Motor neuron (in vitro differentiated cells): ENCODE measurements at regions not wholly inside any gene's neighbourhood (a gene's known extent, or its start where the extent isn't known, plus 50 kb on each side); places are given as distances from the start of the nearest gene placed in this dataset.

ENCODE experiments used
- ATAC-seq, 8 experiments: fragments of 200-7000 bp; cut with Tn5 transposase; replicated peaks in 6 of 8; 2 replicates each; pipeline ENCODE4 v1.8.0; 2021; ENCODE audit warnings: mild to moderate bottlenecking in 8 of 8, moderate library complexity in 8 of 8
- H3K27ac ChIP-seq, 2 donors: fragments of 250-450 bp; sonication (Bioruptor Pico); 2 replicates each; pipeline ENCODE4 v1.9.0; 2021; ENCODE audit warnings: antibody characterized with exemption in 2 of 2, mild to moderate bottlenecking in 2 of 2, moderate library complexity in 1 of 2
- H3K4me1 ChIP-seq, 2 donors: fragments of 250-450 bp; sonication (Bioruptor Pico); replicated peaks in 1 of 2; 2 replicates each; pipeline ENCODE4 v1.6.1; 2021; ENCODE audit warnings: antibody characterized with exemption in 2 of 2, mild to moderate bottlenecking in 2 of 2, moderate library complexity in 1 of 2
- H3K4me3 ChIP-seq, 5 donors: fragments of 250-450 bp; sonication (Bioruptor Pico); 2 replicates each; pipeline ENCODE4 v1.9.0; 2021; ENCODE audit warnings: antibody characterized with exemption in 5 of 5, mild to moderate bottlenecking in 5 of 5, moderate library complexity in 4 of 5
- WGBS, 10 experiments: fragments of 450-650 bp; shearing (Covaris generic); methylation state at CpG; one replicate each; pipeline ENCODE4 v1.0.0; 2022; 5-methylcytosine and 5-hydroxymethylcytosine counted together
- in situ Hi-C, 9 experiments: fragments of 400-800 bp; cut with MboI; loops; one replicate each; pipeline ENCODE4 v1.15.0; 2021; ENCODE audit warnings: low sequenced_read_pairs in 9 of 9, low pct_unique_long_range_greater_than_20kb in 2 of 9; ENCODE audit not compliant: unreplicated experiment in 9 of 9

DNA sequence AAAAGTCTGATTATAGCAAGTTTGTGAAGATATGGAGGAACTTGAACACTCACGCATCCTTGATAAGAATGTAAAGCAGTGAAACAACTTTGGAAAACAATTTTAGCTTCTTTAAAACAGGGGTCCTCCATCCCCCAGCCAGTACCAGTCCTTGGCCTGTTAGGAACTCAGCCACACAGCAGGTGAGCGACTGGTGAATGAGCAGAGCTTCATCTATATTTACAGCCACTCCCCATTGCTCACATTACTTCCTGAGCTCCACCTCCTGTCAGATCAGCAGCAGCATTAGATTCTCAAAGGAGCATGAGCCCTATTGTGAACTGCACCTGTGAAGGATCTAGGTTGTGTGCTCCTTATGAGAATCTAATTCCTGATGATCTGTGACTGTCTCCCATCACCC is 530.3 kb upstream of the PRKX start:
- ATAC-seq: no peak
- no peak overlapping the region for H3K27ac ChIP-seq
- in situ Hi-C loops: no loop called here
- 0 to 100% (median 15%) methylated on average over 1 to 2 of the region's 2 CpGs; no CpG with 5 or more reads in 2 of the 10 experiments for WGBS, 10 experiments
- no peaks in the 10 kb centered on the region for H3K4me1 ChIP-seq
- H3K4me3 ChIP-seq: no peak overlapping the region

DNA sequence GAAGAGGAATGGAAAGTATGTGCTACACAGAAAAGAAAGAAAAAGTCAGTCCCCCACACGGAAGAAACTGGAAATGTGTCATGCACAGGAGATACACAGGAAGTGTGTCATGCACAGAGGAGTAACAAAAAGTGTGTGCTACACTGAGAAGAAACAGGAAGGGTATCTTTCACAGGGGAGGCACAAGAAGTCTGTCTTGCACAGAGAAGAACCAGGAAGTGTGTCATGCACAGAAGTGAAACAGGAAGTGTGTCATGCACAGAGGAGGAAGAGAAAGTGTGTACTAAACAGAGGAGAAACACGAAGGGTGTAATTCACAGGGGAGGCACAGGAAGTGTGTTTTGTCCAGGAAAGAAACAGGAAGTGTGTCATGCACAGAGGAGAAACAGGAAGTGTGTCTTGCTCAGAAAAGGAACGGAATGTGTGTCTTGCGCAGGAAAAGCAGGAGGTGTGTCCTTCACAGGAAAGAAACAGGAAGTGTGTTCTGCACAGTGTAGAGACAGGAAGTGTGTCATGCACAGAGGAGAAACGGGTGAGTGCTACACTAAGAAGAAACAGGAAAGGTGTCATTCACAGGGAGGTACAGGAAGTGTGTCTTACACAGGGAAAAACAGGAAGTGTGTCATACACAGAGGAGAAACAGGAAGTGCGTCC is 527.2 kb upstream of the PRKX start:
- no peaks in the 10 kb centered on the region for H3K4me1 ChIP-seq
- ATAC-seq: peak in 2 of 8 experiments; percentile 24 to 77
- 0 to 96% (median 69%) methylated on average over 2 to 5 of the region's 6 CpGs; no CpG with 5 or more reads in 2 of the 10 experiments for WGBS, 10 experiments

DNA sequence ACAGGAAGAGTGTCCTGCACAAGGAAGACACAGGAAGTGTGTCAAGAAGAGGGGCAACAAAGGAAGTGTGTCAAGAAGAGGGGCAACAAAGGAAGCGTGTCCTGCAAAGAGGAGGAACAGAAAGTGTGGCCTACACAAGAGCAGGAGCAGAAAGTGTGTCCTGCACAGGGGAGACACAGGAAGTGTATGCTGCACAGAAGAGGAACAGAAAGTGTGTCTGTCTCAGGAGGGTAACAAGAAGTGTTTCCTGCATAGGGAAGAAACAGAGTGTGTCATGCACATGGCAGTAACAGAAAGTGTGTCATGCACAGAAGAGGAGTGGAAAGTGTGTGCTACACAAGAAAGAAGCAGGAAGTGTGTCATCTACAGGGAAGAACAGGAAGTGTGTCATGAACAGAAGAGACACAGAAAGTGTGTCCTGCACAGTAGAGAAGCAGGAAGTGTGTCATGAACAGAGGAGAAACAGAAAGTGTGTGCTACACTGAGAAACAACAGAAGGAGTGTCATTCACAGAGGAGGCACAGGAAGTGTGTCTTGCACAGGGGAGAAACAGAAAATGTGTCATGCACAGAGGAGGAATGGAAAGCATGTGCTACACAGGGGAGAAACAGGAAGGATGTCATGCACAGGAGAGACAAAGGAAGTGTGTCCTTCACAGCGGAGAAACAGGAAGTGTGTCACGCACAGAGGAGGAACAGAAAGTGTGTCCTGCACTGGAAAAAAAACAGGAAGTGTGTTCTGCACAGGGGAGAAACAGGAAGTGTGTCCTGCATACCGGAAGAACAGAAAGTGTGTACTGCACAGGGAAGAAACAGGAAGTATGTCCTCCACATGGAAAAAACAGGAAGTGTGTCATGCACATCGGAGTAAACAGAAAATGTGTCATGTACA is 526.4 kb upstream of the PRKX start:
- H3K4me3 ChIP-seq: no peak overlapping the region
- 13 to 100% (median 72%) methylated on average over 1 to 5 of the region's 5 CpGs; no CpG with 5 or more reads in 4 of the 10 experiments for WGBS, 10 experiments
- no peak for ATAC-seq
- H3K27ac ChIP-seq: no peak overlapping the region
- in situ Hi-C loops: no loop called here
- H3K4me1 ChIP-seq: no peaks in the 10 kb centered on the region

More for the DNA sequence above, 527.2 kb upstream of the PRKX start:
- in situ Hi-C loops: no loop called here
- Histone ChIP-seq H3K27ac (no peak overlapping the region), H3K4me3 (no peak overlapping the region)

- no peak overlapping the region for H3K4me3 ChIP-seq
- 0 to 92% (median 7%) methylated on average over 1 to 3 of the region's 3 CpGs; no CpG with 5 or more reads in 4 of the 10 experiments for WGBS, 10 experiments
- in situ Hi-C loops: no loop called here
- no peak overlapping the region for H3K27ac ChIP-seq
- H3K4me1 ChIP-seq: no peaks in the 10 kb centered on the region
- ATAC-seq: no peak
Measured at GRCh38 chrX:4238916-4239315, 525.5 kb upstream of the PRKX start.

DNA sequence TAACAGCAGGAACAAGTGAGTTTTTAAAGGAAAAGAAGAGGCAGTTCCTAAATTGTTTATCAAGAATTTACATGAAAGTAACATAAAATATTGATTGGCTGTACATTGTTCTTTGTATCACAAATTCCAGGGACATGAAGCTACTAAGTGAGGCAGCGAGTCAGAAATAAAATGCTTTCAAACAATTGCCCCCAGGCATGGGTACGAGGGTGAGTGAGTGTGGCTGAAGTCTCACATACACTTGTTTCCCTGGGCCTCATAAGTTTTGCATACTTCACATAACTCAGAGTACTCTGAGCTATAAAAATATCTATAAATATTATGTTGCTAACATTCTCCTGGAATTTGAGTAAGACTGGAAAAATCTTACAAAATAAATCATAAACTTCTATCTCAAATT is 511.6 kb upstream of the PRKX start:
- WGBS, 10 experiments: 0 to 80% (median 38%) methylated on average over 1 to 2 of the region's 2 CpGs; no CpG with 5 or more reads in 6 of the 10 experiments
- in situ Hi-C loops: no loop called here
- ATAC-seq: peak in 1 of 8 experiments; percentile 48

DNA sequence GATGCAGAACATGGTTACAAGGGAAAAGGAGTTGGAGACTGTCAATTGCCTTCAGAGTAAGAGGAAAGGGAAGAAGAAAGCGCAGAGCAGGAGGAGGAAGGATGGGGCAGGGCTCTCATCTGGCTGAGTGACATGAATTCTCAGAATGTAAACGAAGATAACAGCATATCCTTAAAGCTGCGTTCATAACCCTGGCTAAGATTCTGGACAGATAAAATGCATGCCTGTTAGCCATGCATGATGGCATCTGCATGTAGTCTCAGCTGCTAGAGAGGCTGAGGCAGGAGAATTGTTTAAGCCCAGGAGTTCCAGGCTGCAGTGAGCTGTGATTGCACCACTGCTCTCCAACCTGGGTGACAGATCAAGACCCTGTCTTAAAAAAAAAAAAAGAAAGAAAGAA is 493.5 kb upstream of the PRKX start:
- WGBS, 10 experiments: 0 to 86% (median 63%) methylated on average over 1 to 2 of the region's 3 CpGs; no CpG with 5 or more reads in 5 of the 10 experiments
- in situ Hi-C loops: no loop called here
- H3K4me1 ChIP-seq: no peaks in the 10 kb centered on the region

More for the DNA sequence above, 511.6 kb upstream of the PRKX start:
- H3K27ac ChIP-seq: no peak overlapping the region
- no peaks in the 10 kb centered on the region for H3K4me1 ChIP-seq
- no peak overlapping the region for H3K4me3 ChIP-seq

DNA sequence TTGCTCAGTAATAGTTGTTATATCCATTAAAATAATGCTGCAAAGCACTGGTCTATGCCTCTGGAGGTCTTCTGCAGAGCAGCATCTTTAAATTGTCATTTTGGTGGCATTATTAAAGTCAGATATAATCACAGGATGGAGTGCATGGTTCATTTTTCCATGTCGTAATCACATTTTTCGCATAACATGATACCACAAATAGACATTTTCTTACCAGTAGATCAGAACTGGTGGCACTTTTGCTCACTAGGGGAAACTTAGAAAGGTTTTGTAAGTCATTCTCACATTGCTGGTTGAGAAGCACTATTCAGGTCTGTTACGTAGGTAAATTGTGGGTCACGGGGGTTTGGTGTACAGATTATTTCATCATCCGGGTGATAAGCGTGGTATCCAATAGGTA is 484.5 kb upstream of the PRKX start:
- Histone ChIP-seq H3K4me1 (no peaks in the 10 kb centered on the region), H3K4me3 (no peak overlapping the region), H3K27ac (no peak overlapping the region)
- ATAC-seq: no peak
- WGBS, 10 experiments: 0 to 100% (median 57%) methylated on average over 1 to 6 of the region's 6 CpGs; no CpG with 5 or more reads in 4 of the 10 experiments
- in situ Hi-C loops: no loop called here

More for the DNA sequence above, 493.5 kb upstream of the PRKX start:
- no peak for ATAC-seq
- no peak overlapping the region for H3K27ac ChIP-seq
- no peak overlapping the region for H3K4me3 ChIP-seq

DNA sequence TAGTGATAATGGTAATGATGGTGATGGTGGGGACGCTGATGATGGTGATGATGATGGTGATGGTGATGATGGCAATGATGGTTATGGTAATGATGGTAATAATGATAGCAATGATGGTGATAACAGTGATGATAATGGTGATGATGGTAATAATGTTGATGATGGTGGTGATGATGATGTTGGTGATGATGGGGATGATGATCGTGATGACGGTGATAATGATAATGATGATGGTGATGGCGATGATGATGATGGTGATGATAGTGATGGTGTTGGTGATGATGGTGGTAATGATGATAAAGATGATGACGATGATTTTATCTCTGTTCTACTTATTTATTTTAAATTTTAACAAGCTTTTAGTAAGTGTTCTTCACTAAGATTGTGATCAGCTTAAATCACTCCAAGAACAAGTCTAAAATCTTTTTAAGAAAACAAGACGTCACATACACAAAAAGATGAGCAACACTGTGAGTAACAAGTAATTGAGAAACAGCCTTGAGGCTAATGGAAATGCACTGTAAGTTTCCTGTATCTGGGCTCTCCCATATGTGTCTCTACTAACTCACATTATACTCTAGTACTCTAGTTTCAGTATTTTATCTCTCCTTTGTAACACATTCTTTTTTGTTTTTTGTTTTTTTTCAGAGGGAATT is 480.2 kb upstream of the PRKX start:
- Histone ChIP-seq H3K4me3 (no peak overlapping the region), H3K27ac (no peak overlapping the region), H3K4me1 (no peaks in the 10 kb centered on the region)
- in situ Hi-C loops: no loop called here
- ATAC-seq: no peak
- WGBS, 10 experiments: 0 to 92% (median 36%) methylated on average over 2 to 6 of the region's 6 CpGs; no CpG with 5 or more reads in 3 of the 10 experiments

DNA sequence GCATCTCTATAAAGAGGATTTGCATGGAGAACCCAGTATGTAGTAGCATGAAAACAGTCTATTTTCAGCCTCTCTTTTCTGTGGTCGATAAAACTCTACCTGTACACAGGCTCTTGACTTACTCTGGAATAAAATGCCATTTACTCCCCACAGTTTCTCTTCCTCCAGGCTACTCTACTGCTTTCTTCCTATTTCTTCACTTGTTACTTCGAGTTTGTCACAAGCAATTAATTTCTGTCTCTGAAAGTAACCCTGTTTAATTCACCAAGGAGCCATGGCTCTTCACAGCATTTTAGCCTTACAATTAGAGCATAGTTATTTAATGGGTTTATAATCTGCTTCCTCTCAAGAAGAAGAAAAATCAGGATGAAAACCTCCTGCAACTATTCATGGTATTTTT is 472.9 kb upstream of the PRKX start:
- Histone ChIP-seq H3K4me1 (no peaks in the 10 kb centered on the region), H3K27ac (no peak overlapping the region), H3K4me3 (no peak overlapping the region)
- 0 to 58% (median 0%) methylated on average over 1 to 2 of the region's 2 CpGs; no CpG with 5 or more reads in 6 of the 10 experiments for WGBS, 10 experiments
- in situ Hi-C loops: no loop called here
- ATAC-seq: no peak

- no peak overlapping the region for H3K27ac ChIP-seq
- ATAC-seq: no peak
- 0 to 100% (median 54%) methylated on average over 1 to 4 of the region's 4 CpGs; no CpG with 5 or more reads in 2 of the 10 experiments for WGBS, 10 experiments
Measured at GRCh38 chrX:4185086-4185485, 471.6 kb upstream of the PRKX start.

GRCh38 chrX:4182408-4182806 is 469.0 kb upstream of the PRKX start:
- H3K4me3 ChIP-seq: no peak overlapping the region
- in situ Hi-C loops: no loop called here
- 20 to 100% (median 72%) methylated on average over 1 to 3 of the region's 3 CpGs; no CpG with 5 or more reads in 4 of the 10 experiments for WGBS, 10 experiments
- no peak overlapping the region for H3K27ac ChIP-seq
- H3K4me1 ChIP-seq: no peaks in the 10 kb centered on the region
- no peak for ATAC-seq

More at GRCh38 chrX:4185086-4185485, 471.6 kb upstream of the PRKX start:
- in situ Hi-C loops: no loop called here
- H3K4me1 ChIP-seq: no peaks in the 10 kb centered on the region
- no peak overlapping the region for H3K4me3 ChIP-seq

- ATAC-seq: peak in 2 of 8 experiments; percentile 29 to 60
- no peaks in the 10 kb centered on the region for H3K4me1 ChIP-seq
- no peak overlapping the region for H3K27ac ChIP-seq
- no peak overlapping the region for H3K4me3 ChIP-seq
- in situ Hi-C loops: no loop called here
- WGBS, 10 experiments: 0 to 83% (median 63%) methylated on average over 1 to 3 of the region's 4 CpGs; no CpG with 5 or more reads in 6 of the 10 experiments
Measured at GRCh38 chrX:4181782-4182407, 468.4 kb upstream of the PRKX start.
